ENCODE measurements at regions not wholly inside any gene's neighbourhood (a gene's known extent, or its start where the extent isn't known, plus 50 kb on each side); places are given as distances from the start of the nearest gene placed in this dataset.

DNA sequence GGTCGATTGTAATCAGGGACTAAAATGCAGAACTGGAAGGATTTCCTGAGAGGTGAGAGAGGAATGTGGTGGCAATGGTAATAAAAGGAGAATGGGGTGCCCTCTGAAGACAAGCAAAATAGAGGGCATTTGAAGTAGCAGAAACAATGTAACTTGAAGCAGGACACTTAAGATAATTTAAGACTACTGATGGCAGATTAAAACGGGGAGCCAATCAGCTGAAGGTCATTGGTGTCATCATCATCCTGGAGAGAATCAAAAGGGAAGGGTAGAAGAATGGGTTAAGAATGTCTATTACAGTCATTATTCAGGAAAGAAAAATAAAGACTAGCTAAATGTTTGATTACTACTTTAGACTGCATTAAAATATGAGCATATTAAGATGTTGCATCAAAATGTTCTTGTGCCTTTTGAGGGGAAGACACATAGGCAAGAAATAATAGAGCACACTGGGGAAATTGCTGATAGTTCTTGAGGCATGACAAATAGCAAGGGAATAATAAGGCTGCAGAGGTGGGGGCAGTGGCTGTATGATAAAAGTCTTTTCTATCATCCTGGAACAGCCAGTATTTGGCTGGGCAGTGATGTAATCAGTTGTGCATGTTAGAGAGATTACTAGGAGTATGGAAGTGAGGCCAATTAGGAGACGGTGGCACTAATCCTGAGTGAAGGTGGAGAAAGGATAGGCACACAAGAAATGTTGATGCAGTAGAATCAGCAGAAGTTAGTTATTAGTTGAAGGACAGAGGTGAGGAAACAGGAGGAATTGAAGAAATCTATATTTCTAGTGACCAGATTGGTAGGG, 60.2 kb downstream of the CCDC71L start:
- TF ChIP-seq, protein P1, sequence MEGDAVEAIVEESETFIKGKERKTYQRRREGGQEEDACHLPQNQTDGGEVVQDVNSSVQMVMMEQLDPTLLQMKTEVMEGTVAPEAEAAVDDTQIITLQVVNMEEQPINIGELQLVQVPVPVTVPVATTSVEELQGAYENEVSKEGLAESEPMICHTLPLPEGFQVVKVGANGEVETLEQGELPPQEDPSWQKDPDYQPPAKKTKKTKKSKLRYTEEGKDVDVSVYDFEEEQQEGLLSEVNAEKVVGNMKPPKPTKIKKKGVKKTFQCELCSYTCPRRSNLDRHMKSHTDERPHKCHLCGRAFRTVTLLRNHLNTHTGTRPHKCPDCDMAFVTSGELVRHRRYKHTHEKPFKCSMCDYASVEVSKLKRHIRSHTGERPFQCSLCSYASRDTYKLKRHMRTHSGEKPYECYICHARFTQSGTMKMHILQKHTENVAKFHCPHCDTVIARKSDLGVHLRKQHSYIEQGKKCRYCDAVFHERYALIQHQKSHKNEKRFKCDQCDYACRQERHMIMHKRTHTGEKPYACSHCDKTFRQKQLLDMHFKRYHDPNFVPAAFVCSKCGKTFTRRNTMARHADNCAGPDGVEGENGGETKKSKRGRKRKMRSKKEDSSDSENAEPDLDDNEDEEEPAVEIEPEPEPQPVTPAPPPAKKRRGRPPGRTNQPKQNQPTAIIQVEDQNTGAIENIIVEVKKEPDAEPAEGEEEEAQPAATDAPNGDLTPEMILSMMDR (IDR thresholded peaks at IDR 0.05) = no peak
- TF ChIP-seq POLR2A (IDR thresholded peaks at IDR 0.05) (no peak), POLR2AphosphoS5 (IDR thresholded peaks at IDR 0.05) (no peak)
